BLaER1 treated with 17β-estradiol and CSF1 and Interleukin-3, amounts not matched to agents 10 nM and 100 nM (cell line): ENCODE measurements at regions not wholly inside any gene's neighbourhood (a gene's known extent, or its start where the extent isn't known, plus 50 kb on each side); places are given as distances from the start of the nearest gene placed in this dataset.
A peak's percentile ranks its signal among the peaks of the same experiment; 100 is the strongest.

ENCODE experiments used
- H3K27ac ChIP-seq, 11 experiments: shearing (Covaris generic); formaldehyde crosslinking; 2 replicates each; pipeline ENCODE4 v1.8.1; 2022
- H3K27me3 ChIP-seq, 11 experiments: shearing (Covaris generic); formaldehyde crosslinking; 2 replicates each; pipeline ENCODE4 v1.8.1; 2022
- H3K36me3 ChIP-seq, 11 experiments: shearing (Covaris generic); formaldehyde crosslinking; 2 replicates each; pipeline ENCODE4 v1.8.1; 2022
- H3K4me1 ChIP-seq, 10 experiments: shearing (Covaris generic); formaldehyde crosslinking; 2 replicates each; pipeline ENCODE4 v1.8.1; 2022
- H3K4me2 ChIP-seq, 11 experiments: shearing (Covaris generic); formaldehyde crosslinking; 2 replicates each; pipeline ENCODE4 v1.8.1; 2022
- H3K4me3 ChIP-seq, 10 experiments: shearing (Covaris generic); formaldehyde crosslinking; 2 replicates each; pipeline ENCODE4 v1.8.1; 2022
- H3K9ac ChIP-seq, 11 experiments: shearing (Covaris generic); formaldehyde crosslinking; 2 replicates each; pipeline ENCODE4 v1.8.1; 2022
- H3K9me3 ChIP-seq, 11 experiments: shearing (Covaris generic); formaldehyde crosslinking; replicated peaks in 1 of 11; 2 replicates each; pipeline ENCODE4 v1.8.1; 2022
- H4K20me1 ChIP-seq, 11 experiments: shearing (Covaris generic); formaldehyde crosslinking; 2 replicates each; pipeline ENCODE4 v1.8.1; 2022
- Cebpa-rat ChIP-seq, 11 experiments: shearing (Covaris generic); IDR thresholded peaks; 2 replicates each; pipeline ENCODE4 v1.8.1; 2022

DNA sequence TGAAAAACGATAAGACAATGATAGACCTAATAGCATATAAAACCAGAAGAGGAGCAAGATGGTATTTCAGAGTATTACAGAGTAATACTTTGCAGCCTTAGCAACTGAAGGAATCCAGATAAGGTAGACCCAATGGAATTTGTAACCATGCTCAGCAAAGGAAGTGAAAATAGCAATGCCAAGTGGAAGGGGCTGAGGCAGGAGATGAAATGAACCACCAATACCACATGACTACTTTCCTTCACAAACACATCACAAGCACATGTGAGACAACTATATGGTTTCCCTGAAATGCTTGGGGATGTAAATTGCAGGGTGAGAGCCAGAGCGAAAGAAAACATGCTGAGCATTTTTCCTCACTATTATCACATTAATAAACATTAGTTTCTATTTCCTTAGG, 79.8 kb upstream of the MELK start:
- Histone ChIP-seq H3K27me3 (no peaks in the 10 kb centered on the region), H4K20me1 (no peaks in the 10 kb centered on the region), H3K9ac (no peak overlapping the region), H3K4me3 (peak overlapping the region in 1 of 10 experiments; percentile 15; a peak in 1 of 20 replicates), H3K4me1 (peaks cover 30 to 57% (median 48%) of the 10 kb centered on the region in 10 experiments), H3K9me3 (no peaks in the 10 kb centered on the region), H3K27ac (peak overlapping the region in 4 of 11 experiments; percentile 1 to 54 (median 44); a peak in 5 of 22 replicates), H3K4me2 (peak overlapping the region; percentile 42 to 88 (median 57); a peak in 21 of 22 replicates), H3K36me3 (no peaks in the 10 kb centered on the region)
- no peak for TF ChIP-seq Cebpa-rat (IDR thresholded peaks at IDR 0.05)

GRCh38 chr9:36489453-36489852, 83.2 kb upstream of the MELK start:
- no peak overlapping the region for H3K27ac ChIP-seq
- no peaks in the 10 kb centered on the region for H3K36me3 ChIP-seq
- H3K9ac ChIP-seq, result no peak overlapping the region
- no peak for TF ChIP-seq Cebpa-rat (IDR thresholded peaks at IDR 0.05)
- H3K9me3 ChIP-seq, result no peaks in the 10 kb centered on the region
- no peak overlapping the region for H3K4me3 ChIP-seq
- peak overlapping the region; percentile 77 to 96 (median 93); a peak in 19 of 22 replicates for H3K4me2 ChIP-seq
- no peaks in the 10 kb centered on the region for H3K27me3 ChIP-seq
- H3K4me1 ChIP-seq, result peaks cover 43 to 60% (median 49%) of the 10 kb centered on the region in 10 experiments
- H4K20me1 ChIP-seq, result peaks cover 19 to 27% (median 23%) of the 10 kb centered on the region in 11 experiments; a peak in 20 of 22 replicates

DNA sequence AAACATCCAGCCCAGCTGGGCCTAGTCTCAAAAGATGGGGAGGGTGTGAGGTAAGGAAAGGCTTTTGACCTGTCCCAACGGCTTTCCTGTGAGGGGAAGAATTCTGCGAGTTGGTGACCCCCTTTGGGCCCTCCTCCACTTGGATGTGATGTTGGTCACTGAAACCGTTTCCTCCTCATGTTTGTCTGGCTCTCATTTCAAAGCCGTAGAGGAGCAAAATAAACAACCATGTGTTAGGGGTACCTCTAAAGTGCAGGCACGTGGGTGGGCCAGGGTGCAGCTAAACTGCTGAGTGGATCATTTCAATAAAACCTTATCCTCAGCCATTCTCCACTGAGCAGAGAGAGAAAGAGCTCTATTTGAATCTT, 84.3 kb upstream of the MELK start:
- H3K4me2 ChIP-seq, result peak overlapping the region; percentile 77 to 96 (median 93)
- TF ChIP-seq Cebpa-rat (IDR thresholded peaks at IDR 0.05), result no peak
- H4K20me1 ChIP-seq, result peaks cover 30 to 38% (median 34%) of the 10 kb centered on the region in 11 experiments
- H3K36me3 ChIP-seq, result peaks cover 0 to 6% (median 0%) of the 10 kb centered on the region in 11 experiments; a peak in 4 of 22 replicates
- peak overlapping the region; percentile 83 to 96 (median 86) for H3K9ac ChIP-seq
- peaks cover 36 to 63% (median 50%) of the 10 kb centered on the region in 10 experiments for H3K4me1 ChIP-seq
- no peaks in the 10 kb centered on the region for H3K9me3 ChIP-seq
- no peaks in the 10 kb centered on the region for H3K27me3 ChIP-seq
- H3K4me3 ChIP-seq, result peak overlapping the region; percentile 53 to 98 (median 62)
- H3K27ac ChIP-seq, result peak overlapping the region; percentile 87 to 96 (median 88)

DNA sequence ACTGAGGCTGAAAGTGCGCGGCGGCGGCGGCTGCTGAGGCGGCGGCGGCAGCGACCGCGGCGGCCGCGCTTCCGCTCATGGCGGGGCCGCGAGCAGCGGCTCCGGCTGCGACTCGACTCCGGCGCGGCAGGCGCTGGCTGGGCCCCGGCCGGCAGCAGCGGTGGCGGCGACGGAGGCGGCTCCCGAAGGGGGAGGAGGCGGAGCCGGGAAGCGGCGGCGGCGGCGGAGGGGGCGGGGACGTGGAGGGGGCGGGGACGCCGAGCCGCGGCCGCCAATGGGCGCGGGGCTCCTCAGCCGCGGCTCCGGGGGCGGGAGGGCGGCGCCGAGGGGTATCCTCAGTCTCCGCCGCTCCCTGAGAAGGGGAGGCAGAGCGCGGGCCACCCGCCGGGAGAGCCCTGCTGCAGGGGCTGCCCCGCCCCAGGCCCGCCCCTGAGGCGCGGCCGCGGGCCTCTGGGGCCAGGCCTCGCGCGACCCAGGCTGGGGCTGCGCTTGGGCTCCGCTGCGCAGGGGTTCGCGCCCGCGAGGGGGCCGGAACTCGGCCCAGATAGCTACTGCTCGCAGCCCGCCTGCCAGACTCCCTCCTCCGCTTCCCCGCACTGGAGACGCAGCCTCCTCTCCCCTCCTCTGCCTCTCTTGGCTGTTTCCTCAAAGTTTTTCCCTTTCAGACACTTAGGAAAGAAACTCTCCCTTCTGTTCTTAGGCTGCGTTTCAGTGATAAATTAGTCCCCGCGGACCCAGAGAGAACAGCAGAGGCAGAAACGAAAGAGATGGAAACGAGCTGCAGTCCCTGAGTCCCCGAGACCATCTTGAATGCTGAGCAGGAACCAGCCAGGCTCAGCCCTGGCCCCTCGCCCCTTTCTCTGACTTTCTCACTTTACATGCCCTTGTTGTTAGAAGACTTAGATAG, 85.0 kb upstream of the MELK start:
- peak overlapping the region; percentile 77 to 98 (median 94) for H3K4me2 ChIP-seq
- peaks cover 30 to 63% (median 46%) of the 10 kb centered on the region in 10 experiments for H3K4me1 ChIP-seq
- peaks cover 36 to 44% (median 40%) of the 10 kb centered on the region in 11 experiments for H4K20me1 ChIP-seq
- H3K9me3 ChIP-seq, result no peaks in the 10 kb centered on the region
- peak overlapping the region; percentile 75 to 98 (median 94) for H3K4me3 ChIP-seq
- peak overlapping the region; percentile 87 to 97 (median 91) for H3K27ac ChIP-seq
- no peak for TF ChIP-seq Cebpa-rat (IDR thresholded peaks at IDR 0.05)
- H3K27me3 ChIP-seq, result no peaks in the 10 kb centered on the region
- peaks cover 0 to 11% (median 5%) of the 10 kb centered on the region in 11 experiments; a peak in 7 of 22 replicates for H3K36me3 ChIP-seq
- H3K9ac ChIP-seq, result peak overlapping the region; percentile 91 to 97 (median 95)

DNA sequence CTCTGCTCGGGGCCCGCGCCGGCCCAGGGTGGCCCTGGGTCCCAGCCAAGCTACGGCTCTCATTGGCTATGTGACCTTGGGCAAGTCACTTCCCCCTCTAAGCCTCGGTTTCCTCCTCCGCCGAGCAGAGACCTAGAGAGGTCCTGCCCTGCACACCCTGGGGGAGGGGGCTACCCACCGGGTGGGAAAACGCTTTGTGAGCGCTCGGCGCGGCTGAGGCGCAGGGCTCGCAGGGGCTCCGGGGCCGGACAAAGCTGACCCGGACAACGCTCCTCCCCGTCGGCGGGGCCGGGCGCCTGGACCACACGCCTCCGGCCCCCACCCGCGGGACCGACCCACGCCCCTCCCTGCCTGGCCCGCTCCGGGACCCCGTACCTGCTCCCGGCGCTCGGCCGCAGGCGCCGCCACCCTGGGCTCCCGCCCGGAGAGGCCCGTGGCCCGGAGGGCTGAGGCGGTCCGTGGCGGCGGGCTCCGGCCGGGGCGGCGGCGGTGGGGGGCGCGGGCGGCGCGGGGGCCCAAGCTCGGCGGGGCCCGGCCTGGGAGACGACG, 85.7 kb upstream of the MELK start:
- Histone ChIP-seq H4K20me1 (peaks cover 42 to 51% (median 46%) of the 10 kb centered on the region in 11 experiments), H3K9me3 (no peaks in the 10 kb centered on the region), H3K27me3 (no peaks in the 10 kb centered on the region), H3K4me1 (peaks cover 27 to 63% (median 44%) of the 10 kb centered on the region in 10 experiments), H3K4me3 (peak overlapping the region; percentile 75 to 98 (median 94)), H3K4me2 (peak overlapping the region; percentile 87 to 99 (median 94)), H3K27ac (peak overlapping the region; percentile 85 to 97 (median 91)), H3K9ac (peak overlapping the region; percentile 91 to 97 (median 95)), H3K36me3 (peaks cover 0 to 13% (median 6%) of the 10 kb centered on the region in 11 experiments; a peak in 7 of 22 replicates)
- no peak for TF ChIP-seq Cebpa-rat (IDR thresholded peaks at IDR 0.05)

GRCh38 chr9:36486329-36486932, 86.3 kb upstream of the MELK start:
- peaks cover 32 to 63% (median 49%) of the 10 kb centered on the region in 10 experiments for H3K4me1 ChIP-seq
- H3K27ac ChIP-seq, result peak overlapping the region; percentile 85 to 97 (median 91)
- H3K4me3 ChIP-seq, result peak overlapping the region; percentile 75 to 98 (median 94)
- TF ChIP-seq Cebpa-rat (IDR thresholded peaks at IDR 0.05), result no peak
- H3K9me3 ChIP-seq, result no peaks in the 10 kb centered on the region
- peak overlapping the region; percentile 87 to 99 (median 94) for H3K4me2 ChIP-seq
- peaks cover 0 to 13% (median 6%) of the 10 kb centered on the region in 11 experiments; a peak in 7 of 22 replicates for H3K36me3 ChIP-seq
- peak overlapping the region; percentile 91 to 97 (median 95) for H3K9ac ChIP-seq
- no peaks in the 10 kb centered on the region for H3K27me3 ChIP-seq
- peaks cover 44 to 57% (median 52%) of the 10 kb centered on the region in 11 experiments for H4K20me1 ChIP-seq

- H3K27ac ChIP-seq, result peak overlapping the region; percentile 85 to 97 (median 91)
- H4K20me1 ChIP-seq, result peaks cover 51 to 63% (median 58%) of the 10 kb centered on the region in 11 experiments
- peaks cover 35 to 68% (median 55%) of the 10 kb centered on the region in 10 experiments for H3K4me1 ChIP-seq
- H3K4me2 ChIP-seq, result peak overlapping the region; percentile 87 to 99 (median 94)
- H3K27me3 ChIP-seq, result no peaks in the 10 kb centered on the region
- no peaks in the 10 kb centered on the region for H3K9me3 ChIP-seq
- H3K4me3 ChIP-seq, result peak overlapping the region; percentile 75 to 98 (median 94)
- peak overlapping the region; percentile 91 to 97 (median 95) for H3K9ac ChIP-seq
- TF ChIP-seq Cebpa-rat (IDR thresholded peaks at IDR 0.05), result no peak
- peaks cover 0 to 13% (median 6%) of the 10 kb centered on the region in 11 experiments; a peak in 7 of 22 replicates for H3K36me3 ChIP-seq
These were observed 85.7 kb upstream of the RNF38 start for GRCh38 chr9:36485647-36486328.

DNA sequence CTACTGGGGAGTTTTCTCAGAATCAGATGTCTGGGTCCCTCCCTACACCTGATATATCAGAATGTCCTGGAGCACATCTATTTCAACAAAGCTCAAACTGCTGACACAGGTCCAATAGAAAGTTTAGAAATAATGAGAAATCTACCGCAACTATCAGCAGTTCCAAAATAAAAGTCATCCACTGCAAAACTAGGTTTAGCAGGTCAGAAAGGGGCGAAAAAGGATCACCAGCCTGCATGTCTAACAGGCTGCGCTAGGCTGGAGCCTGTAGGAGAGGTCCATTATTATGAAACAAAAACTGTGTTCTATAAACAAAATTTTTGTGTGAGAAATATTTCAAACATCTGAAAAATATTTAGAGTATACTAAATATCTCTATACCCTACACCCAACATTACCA, 84.1 kb upstream of the RNF38 start:
- Histone ChIP-seq H3K4me3 (no peak overlapping the region), H3K9me3 (no peaks in the 10 kb centered on the region), H3K27me3 (no peaks in the 10 kb centered on the region), H3K4me2 (peak overlapping the region in 4 of 11 experiments; percentile 10 to 19 (median 15); a peak in 3 of 22 replicates), H4K20me1 (peaks cover 67 to 80% (median 75%) of the 10 kb centered on the region in 11 experiments), H3K4me1 (peaks cover 39 to 78% (median 60%) of the 10 kb centered on the region in 10 experiments), H3K36me3 (peaks cover 0 to 13% (median 6%) of the 10 kb centered on the region in 11 experiments; a peak in 7 of 22 replicates), H3K9ac (no peak overlapping the region), H3K27ac (no peak overlapping the region)
- no peak for TF ChIP-seq Cebpa-rat (IDR thresholded peaks at IDR 0.05)
